ENCODE measurements at regions not wholly inside any gene's neighbourhood (a gene's known extent, or its start where the extent isn't known, plus 50 kb on each side); places are given as distances from the start of the nearest gene placed in this dataset.

- TF ChIP-seq YY1 (IDR thresholded peaks at IDR 0.05; ENCODE audit: insufficient read depth, insufficient read length) (no peak), ZNF274 (IDR thresholded peaks at IDR 0.05; ENCODE audit: low read depth, low read length) (no peak)
Measured at GRCh38 chr6:139676718-139677117, 302.3 kb upstream of the CITED2 start.
